Colonic mucosa (tissue), 4 donors: ENCODE measurements at regions not wholly inside any gene's neighbourhood (a gene's known extent, or its start where the extent isn't known, plus 50 kb on each side); places are given as distances from the start of the nearest gene placed in this dataset.

Source experiments
- DNase-seq: peaks from one replicate; pipeline ENCODE4 v3.0.0-alpha.2; 2020
- H3K27ac ChIP-seq: fragments of 200-600 bp; one replicate; pipeline ENCODE4 v1.8.0; 2021
- H3K27me3 ChIP-seq: fragments of 200-600 bp; one replicate; pipeline ENCODE4 v1.8.0; 2021
- H3K36me3 ChIP-seq: fragments of 200-600 bp; one replicate; pipeline ENCODE4 v1.8.0; 2021
- H3K4me1 ChIP-seq: fragments of 200-600 bp; one replicate; pipeline ENCODE4 v1.8.0; 2021; ENCODE audit warnings: mild to moderate bottlenecking
- H3K4me3 ChIP-seq: fragments of 200-600 bp; one replicate; pipeline ENCODE4 v1.8.0; 2021
- H3K9ac ChIP-seq, 2 donors: one replicate each; pipeline ENCODE4 v1.7.0; 2013; ENCODE audit warnings: control low read depth in 2 of 2, low read depth in 2 of 2, low read length in 2 of 2
- H3K9me3 ChIP-seq: fragments of 200-600 bp; one replicate; pipeline ENCODE4 v1.8.0; 2021
- intact Hi-C: fragments of 100-400 bp; cut with DNase I; formaldehyde crosslinking; loops from one replicate; pipeline ENCODE4 v1.14.1; 2022
- TF ChIP-seq, protein P1 (sequence below): fragments of 200-600 bp; IDR thresholded peaks from one replicate; pipeline ENCODE4 v1.8.0; 2022; ENCODE audit warnings: antibody characterized with exemption, mild to moderate bottlenecking
- donor health status: healthy.
- donor health status: DM: no; HTN: no; CAD: no.
- donor health status: DM: no; HTN: no; CAD: no.

DNA sequence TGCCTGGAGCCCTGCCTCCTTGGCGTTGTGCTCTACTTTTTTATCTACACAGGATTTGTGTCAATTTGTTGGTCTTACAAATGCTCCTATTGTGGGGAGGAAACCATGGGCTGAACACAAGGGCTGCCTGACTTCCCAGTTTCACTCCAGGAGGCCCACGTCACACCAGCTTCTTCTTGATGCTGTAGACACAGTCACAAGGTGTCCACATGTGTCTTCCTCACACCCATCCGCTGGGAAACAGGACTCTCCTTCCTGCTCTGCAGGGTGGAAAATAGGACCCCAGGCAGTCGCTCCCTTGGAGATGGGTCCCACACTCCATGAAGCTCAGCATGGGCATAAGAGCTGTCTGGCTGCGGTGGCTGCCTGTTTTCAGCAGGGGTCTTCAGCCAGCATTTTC is 468.2 kb downstream of the EPHA4 start:
- H3K4me1 ChIP-seq, result no peaks in the 10 kb centered on the region
- no peaks in the 10 kb centered on the region for H3K27me3 ChIP-seq
- H3K36me3 ChIP-seq, result no peaks in the 10 kb centered on the region
- intact Hi-C loops, result no loop called here
- H3K9me3 ChIP-seq, result no peaks in the 10 kb centered on the region
- H3K4me3 ChIP-seq, result no peak overlapping the region
- H3K27ac ChIP-seq, result no peak overlapping the region
- TF ChIP-seq, protein P1, sequence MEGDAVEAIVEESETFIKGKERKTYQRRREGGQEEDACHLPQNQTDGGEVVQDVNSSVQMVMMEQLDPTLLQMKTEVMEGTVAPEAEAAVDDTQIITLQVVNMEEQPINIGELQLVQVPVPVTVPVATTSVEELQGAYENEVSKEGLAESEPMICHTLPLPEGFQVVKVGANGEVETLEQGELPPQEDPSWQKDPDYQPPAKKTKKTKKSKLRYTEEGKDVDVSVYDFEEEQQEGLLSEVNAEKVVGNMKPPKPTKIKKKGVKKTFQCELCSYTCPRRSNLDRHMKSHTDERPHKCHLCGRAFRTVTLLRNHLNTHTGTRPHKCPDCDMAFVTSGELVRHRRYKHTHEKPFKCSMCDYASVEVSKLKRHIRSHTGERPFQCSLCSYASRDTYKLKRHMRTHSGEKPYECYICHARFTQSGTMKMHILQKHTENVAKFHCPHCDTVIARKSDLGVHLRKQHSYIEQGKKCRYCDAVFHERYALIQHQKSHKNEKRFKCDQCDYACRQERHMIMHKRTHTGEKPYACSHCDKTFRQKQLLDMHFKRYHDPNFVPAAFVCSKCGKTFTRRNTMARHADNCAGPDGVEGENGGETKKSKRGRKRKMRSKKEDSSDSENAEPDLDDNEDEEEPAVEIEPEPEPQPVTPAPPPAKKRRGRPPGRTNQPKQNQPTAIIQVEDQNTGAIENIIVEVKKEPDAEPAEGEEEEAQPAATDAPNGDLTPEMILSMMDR, result no peak
- no peak overlapping the region for H3K9ac ChIP-seq
- no peak for DNase-seq

DNA sequence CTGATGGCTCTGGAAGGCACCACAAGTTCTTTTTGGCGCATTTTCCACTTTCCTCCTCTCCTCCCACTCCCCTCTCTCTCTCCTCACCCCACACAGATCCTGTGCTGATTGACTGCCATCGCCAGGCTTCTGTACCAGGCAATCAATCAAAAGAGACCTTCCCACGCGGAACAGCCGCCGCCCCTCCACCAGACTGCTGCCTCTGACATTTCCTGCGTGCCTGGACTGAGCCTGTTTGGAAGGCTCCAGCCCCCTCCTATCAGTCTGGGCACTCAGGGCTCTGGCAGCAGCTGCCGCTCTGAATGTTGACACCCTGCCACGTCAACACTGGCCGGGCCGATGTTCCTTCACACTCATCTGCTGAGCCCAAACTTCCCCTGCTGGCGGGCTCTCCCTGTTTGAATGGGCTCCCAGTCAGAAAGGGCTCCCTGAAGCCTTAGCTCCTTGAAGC is 467.7 kb downstream of the EPHA4 start:
- Histone ChIP-seq H3K4me1 (no peaks in the 10 kb centered on the region), H3K4me3 (no peak overlapping the region), H3K27ac (no peak overlapping the region), H3K27me3 (no peaks in the 10 kb centered on the region), H3K9me3 (no peaks in the 10 kb centered on the region), H3K9ac (no peak overlapping the region), H3K36me3 (no peaks in the 10 kb centered on the region)
- TF ChIP-seq, protein P1, result no peak
- DNase-seq, result peak; percentile 31
- intact Hi-C loops, result no loop called here

DNA sequence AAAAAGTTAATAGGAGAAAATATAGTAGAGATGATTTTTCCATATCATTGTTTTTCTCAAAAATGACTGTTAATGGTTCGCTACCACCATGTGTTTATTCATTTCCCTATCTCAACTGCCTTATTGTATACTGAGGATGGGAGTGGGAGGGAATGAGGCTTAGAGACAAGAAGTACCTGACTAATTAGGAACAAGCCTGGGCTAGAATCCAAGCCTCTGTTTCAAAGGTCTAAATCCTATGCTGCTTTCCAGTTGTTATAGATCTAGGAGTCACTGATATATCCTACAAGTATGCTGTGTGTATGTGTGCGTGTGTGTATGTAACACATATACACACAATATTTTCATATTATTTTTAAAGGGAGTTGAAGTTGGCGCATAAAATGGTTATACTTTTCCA is 465.9 kb downstream of the EPHA4 start:
- Histone ChIP-seq H3K36me3 (no peaks in the 10 kb centered on the region), H3K4me1 (no peaks in the 10 kb centered on the region), H3K27ac (no peak overlapping the region), H3K4me3 (no peak overlapping the region), H3K27me3 (no peaks in the 10 kb centered on the region), H3K9ac (no peak overlapping the region), H3K9me3 (no peaks in the 10 kb centered on the region)
- no peak for DNase-seq
- intact Hi-C loops, result no loop called here
- TF ChIP-seq, protein P1, result no peak

DNA sequence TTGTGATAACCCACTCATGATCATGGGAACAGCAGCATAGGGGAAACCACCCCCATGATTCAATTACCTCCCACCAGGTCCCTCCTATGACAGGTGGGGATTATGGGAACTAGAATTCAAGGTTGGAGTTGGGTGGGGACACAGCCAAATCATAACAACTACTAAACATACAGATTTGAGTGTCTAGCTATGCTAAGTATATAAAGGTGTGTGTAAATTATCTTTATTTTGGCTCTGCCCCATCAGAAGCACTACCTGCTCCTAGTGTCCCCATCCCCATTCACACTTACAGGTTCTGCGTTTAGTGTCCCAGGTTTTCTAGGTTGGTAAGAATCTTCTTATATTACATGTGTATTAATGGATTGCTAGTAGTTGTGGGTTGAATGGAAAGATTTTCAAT is 464.7 kb downstream of the EPHA4 start:
- Histone ChIP-seq H3K9me3 (no peaks in the 10 kb centered on the region), H3K9ac (no peak overlapping the region), H3K27me3 (no peaks in the 10 kb centered on the region), H3K4me1 (no peaks in the 10 kb centered on the region), H3K4me3 (no peak overlapping the region), H3K27ac (no peak overlapping the region), H3K36me3 (no peaks in the 10 kb centered on the region)
- TF ChIP-seq, protein P1, result no peak
- DNase-seq, result no peak
- intact Hi-C loops, result no loop called here

DNA sequence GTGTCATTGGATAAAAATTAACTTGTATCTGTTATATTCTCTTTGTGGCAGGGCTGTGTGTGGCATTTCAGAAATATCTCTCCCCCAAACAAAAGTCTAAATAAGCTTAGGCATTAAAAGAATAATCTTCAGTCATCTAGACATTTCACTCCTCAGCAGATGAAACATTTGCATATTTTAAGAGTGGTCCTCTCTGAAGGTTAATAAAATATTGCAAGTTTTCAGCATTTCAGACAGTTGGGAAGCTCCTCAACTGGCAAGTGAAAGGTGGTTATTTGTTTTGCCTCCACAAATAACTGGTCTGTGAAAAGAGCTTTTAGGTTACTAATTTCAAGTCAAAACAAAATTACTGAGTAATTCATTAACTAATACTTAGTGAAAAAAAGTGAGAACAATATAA is 462.6 kb downstream of the EPHA4 start:
- H3K4me3 ChIP-seq, result no peak overlapping the region
- no peaks in the 10 kb centered on the region for H3K9me3 ChIP-seq
- H3K9ac ChIP-seq, result no peak overlapping the region
- intact Hi-C loops, result no loop called here
- no peak overlapping the region for H3K27ac ChIP-seq
- no peaks in the 10 kb centered on the region for H3K27me3 ChIP-seq
- TF ChIP-seq, protein P1, result no peak
- no peaks in the 10 kb centered on the region for H3K4me1 ChIP-seq
- no peaks in the 10 kb centered on the region for H3K36me3 ChIP-seq
- no peak for DNase-seq

DNA sequence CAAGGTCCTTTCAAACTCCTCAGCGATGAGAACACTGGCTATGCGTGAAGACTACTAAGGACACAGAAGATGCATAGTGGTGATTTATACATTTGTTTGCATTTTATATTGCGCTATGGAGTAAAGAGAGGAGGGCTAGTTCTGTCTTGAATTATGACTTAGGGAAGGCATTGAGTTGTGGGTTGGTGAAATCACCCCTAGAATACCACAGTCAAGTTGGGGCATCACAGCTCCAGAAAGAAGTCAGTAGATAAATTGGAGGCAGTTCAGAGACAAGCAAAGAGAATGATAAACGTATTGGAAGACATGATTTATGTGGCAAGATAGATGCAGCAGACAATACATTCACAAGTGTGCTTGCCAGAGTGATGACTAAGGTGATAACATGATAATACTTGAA is 460.4 kb downstream of the EPHA4 start:
- Histone ChIP-seq H3K27ac (no peak overlapping the region), H3K9me3 (no peaks in the 10 kb centered on the region), H3K4me1 (no peaks in the 10 kb centered on the region), H3K9ac (no peak overlapping the region), H3K36me3 (no peaks in the 10 kb centered on the region), H3K27me3 (no peaks in the 10 kb centered on the region), H3K4me3 (no peak overlapping the region)
- intact Hi-C loops, result no loop called here
- no peak for DNase-seq
- TF ChIP-seq, protein P1, result no peak
